HuH-7.5 (cell line): ENCODE measurements at regions not wholly inside any gene's neighbourhood (a gene's known extent, or its start where the extent isn't known, plus 50 kb on each side); places are given as distances from the start of the nearest gene placed in this dataset.

Source experiments
- DNase-seq: peaks from one replicate; pipeline ENCODE4 v3.0.0; 2011; ENCODE audit warnings: low spot score

DNA sequence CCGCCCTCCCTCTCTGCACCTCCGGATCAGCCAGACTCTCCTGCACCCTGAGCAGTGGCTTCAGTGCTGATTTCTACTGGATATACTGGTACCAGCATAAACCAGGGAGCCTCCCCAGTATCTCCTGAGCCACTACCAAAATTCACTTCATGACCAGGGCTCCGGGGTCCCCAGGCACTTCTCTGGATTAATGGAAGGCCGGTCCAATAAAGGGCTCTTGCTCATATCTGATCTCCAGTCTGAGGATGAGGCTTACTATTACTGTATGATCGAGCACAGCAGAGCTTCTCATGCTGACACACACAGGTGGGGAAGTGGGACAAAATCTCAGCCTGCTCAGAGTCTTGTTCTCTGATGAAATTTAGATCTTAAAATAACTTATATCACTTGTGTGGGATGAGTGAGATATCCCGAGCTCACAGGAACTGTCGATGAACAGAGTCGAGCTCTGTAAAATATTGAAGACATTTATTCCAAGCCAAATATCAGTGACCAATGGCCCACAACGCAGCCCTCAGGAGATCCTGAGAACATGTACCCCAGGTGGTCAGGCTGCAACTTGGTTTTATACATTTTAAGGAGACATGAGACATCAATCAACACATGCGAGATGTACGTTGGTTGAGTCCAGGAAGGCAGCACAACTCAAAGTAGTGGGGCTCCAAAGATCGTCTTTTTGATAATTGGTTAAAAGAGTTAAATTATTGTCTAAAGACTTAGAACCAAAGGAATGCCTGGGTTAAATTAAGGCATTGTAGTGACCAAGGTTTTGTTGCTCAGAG is 93.0 kb upstream of the TOP3B start:
- no peak for DNase-seq

DNA sequence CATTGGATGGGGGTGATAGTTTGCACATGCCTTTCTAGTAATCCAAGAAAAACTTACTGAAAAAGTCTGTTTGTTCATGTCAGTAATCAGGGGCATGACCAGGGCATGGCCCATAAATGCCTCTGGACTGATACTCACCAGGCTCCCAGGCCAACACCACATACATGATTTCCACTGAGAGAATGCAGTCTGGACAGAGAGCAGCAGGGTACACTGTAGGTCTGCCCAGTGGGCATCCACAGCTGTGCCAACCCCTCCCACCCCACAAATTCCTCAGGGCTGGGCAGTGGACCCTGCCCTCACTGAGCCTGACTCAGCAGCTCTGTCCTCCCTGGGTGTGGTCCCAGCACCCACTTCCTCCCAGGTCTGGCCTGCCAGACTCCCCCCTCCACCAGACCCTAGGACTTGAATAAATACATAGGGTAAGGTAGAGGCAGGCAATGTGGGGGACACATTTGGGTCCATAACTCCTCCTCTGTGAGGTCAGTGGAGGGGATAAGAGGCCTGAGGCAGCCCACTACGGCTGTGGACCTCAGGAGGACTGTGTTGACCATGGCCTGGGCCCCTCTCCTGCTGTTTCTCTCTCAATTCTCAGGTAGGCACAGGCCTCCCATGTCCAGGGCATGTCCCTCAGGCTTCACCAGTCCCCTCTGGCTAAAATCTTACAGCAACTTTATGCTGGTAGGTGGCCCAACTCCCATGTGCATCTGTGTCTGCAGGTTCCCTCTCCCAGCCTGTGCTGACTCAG is 92.2 kb upstream of the TOP3B start:
- no peak for DNase-seq

DNA sequence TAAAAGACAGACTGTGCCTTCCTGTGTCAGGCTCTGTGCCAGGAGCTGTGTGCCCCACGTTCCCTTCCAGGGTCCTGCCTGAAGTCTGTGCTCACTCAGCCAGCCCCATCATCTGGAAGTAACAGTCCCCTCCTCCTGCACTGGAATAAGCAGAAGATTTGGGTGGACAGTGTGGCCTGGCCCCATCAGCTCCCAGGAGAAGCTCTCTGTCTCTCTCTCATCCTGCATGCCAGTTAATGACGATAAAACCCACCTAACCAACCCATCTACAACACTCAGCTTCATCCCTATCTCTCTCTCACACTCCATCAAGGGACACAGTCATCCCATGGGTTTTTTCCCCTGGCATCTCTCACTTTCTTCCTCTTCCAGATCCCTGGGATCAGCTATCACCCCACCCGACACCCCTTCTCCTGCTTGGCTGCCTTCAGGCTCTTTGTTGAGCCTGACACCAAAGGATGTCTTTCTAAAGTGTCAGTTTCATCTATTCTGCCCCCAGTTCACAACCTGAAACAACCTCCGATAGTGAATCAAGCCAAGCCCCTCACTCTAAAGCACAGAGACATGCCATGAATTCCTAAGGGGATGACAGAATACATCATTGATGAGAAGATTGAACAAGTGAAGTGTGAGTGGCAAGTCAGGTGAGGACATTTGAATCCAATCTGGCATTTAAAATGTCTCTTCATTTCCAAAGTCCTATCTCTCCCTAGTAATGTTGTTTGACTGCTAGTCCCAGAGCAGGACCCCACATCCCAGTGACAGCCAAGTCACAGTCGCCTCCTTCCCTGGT is 91.4 kb upstream of the TOP3B start:
- DNase-seq = no peak

DNA sequence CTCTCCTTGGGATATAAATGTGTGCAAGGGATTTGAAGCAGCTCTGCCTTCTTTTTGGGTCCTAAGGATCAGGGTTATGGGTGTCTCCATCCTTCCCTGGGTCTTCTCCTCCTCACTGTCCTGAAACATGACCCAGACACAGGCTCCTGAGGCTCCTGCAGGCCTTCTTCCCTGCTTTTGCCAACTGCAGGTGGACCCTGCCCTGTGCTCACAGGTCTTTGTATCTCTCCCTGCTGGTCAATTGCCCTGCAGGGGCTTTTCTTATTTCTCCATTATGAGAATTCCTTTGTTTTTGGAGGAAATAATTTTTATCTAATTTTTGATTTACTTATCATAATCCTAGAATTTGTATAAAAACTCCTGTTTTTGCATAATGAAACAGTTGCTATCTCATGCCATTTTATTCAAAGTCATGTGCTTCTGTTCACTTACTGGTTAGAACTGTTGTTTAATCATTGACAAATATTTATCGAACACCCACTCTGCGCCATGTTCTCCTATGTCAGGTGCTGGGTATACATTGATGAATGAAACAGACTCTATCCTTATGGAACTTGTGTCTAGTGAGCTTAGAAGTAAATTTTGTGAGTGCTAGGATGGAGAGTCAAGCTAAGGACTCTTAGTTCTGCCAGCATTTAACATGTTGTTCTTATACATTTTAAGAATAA is 89.7 kb upstream of the TOP3B start:
- no peak for DNase-seq

DNA sequence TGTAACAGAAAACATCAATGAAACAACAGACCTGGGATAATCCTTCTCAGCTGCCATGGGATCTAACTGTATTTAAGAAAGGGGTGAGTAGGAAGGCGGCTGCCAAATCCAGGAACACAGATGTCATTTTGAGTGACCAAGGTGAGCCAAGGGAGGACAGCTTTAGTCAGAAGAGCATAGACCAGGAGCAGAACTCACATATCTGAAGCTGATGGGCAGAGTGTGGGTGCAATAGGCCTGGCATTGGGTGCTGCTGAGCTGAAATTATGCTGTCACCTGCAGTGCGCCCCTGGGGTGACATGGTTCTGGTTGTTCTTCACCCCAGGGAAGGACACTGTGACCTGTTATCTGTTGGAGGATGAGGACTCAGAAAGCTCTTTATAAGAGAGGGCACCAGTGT is 88.9 kb upstream of the TOP3B start:
- no peak for DNase-seq

DNA sequence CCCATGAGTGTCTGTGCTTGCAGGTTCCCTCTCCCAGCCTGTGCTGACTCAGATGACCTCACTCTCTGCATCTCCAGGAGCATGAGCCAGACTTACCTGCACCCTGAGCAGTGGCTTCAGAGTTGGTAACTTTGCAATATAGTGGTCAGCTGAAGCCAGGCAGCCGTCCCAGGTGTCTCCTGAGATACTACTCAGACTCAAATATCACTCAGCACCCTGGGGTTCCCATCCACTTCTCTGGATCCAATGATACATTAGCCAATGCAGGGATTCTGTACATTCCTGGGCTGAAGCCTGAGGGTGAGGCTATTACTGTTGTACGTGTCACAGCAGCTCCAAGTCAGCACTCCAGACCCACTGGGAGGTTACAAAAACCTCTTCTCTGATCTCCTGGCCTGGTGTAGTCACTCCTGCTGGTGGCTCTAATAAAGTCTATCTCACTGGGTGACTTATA is 87.8 kb upstream of the TOP3B start:
- DNase-seq = no peak

DNA sequence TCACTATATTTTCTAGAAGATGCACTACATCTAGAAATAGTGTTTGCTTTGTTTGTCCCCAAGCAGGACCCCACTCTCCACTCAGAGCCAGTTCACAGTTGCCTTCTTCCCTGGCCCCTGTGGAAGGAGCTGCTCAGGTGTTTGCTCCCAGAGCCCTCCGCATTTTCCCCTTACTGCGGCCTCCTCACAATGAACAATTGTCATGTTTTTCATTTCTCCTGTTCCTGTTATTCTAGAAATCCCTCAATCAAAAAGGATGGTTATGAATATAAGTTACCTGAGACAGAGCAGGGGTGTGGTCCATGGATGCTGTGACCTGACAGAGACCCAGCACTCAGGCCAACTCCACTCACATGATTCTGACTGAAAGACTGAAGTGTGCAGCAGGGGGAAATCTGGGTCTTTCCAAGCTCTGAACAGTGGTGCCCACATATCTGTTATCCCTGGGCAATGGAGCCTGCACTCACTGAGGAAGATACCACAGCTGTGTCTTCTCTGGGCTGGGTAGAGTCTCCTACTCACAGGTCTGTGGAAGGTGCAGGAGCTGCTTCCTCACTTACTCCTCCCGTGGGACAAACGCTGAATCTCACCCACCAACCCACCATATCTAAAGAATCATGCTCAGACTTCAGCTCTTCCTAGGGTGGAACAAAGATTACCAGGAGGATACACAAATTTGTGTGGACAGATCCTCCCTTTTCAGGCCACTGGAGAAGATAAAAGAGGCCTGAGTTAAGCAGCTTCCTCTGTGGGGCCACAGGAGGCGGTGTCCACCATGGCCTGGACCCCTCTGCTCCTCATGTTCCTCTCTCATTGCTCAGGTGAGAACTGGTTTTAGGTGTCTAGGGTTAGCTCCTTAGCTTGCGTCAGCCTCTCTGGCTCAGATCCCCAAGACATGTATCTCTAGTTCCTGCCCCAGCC is 87.1 kb upstream of the TOP3B start:
- no peak for DNase-seq

DNA sequence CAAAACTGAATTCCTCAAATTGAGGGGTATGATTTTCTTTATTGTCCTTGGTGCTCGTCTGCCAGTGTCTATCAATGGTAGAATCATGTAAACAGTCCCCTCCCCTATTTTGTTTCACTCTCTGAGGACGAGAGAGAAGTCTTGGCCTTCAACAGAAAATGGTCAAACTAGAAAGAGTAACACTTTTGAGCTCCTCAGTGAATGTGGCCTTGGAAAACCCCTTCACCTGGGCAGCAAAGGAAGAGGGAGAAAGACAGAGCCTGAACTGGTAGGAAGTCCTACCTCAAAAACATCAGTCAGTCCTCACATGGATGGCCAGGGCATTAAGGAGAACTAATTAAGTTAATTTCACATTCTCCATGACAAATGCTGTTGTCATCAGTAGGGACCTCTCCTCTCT is 86.1 kb upstream of the TOP3B start:
- DNase-seq = no peak

DNA sequence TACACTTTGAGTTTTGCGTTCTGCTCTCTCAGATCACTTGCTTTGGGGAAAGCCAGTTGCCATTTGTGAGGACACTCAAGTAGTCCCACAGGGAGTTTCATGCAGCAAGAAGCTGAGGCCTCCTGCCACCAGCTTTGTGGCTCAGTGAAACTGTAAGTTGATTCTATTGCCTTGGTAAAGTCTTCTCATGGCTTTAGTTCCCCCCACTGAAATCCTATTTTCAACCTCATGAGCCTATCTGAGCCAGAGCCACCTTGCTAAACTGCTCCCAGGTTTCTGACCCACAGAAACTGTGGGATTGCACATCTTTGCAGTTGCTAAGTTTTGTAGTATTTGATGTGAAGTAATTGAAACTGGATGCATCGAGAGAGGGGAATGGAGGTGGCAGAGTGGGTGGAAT is 85.4 kb upstream of the TOP3B start:
- no peak for DNase-seq

DNA sequence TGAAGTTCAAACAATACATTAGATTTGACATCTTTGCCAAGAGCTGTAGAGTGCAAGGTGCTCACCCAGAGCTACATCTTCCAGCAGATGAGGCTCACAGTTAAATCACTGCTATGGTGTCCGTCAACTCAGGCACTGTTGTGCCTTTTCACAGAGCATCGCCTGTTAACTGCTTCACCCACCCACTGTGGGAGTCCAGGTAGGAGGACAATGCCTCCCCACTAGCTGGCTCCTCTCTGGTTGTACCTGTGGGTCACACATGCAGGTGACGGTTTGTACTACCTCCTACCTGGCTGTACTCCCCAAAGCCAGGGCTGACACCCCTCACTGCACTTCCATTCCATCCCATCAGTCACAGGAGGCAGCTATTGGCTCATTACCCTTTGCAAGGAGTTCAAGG is 84.6 kb upstream of the TOP3B start:
- no peak for DNase-seq

DNA sequence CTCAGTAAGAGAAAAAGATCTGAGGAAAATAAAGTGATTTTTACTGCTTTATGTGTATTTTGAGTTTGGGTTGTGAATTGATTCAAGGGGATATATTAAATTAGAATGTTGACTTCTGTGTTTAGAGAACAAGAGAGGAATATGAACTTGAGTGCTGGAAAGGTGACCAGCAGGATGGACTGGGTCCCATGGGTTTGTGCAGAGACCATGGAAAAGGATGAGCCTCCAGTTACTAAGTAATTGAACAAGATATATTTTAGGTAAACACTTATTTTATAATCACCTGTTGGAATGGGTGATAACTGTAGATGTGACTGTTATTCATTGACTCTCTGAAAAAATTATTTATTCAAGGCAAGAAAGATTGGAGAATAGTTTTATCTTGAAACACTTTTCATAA is 82.0 kb upstream of the TOP3B start:
- DNase-seq = no peak

DNA sequence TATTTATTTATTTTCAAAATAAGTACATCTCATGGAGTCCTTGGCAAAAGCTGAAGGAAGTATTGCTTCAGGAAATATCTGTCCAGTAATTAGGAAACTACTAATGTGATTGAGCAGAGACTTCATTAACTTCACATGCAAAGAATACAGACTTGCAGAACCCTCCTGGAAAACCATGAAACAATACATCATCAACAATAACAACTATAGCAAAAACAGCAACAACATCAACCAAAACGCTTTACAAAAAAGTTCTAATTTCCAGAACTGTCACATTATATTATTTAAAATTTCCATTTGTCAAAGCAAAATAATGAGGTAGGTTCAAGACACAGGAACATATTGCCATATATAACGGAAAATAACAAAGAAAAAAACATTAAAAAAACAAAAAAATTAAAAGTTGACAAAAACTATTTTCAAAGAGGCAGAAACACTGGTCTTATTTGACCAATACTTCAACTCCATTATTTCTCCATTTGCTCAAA is 79.8 kb upstream of the TOP3B start:
- no peak for DNase-seq

DNA sequence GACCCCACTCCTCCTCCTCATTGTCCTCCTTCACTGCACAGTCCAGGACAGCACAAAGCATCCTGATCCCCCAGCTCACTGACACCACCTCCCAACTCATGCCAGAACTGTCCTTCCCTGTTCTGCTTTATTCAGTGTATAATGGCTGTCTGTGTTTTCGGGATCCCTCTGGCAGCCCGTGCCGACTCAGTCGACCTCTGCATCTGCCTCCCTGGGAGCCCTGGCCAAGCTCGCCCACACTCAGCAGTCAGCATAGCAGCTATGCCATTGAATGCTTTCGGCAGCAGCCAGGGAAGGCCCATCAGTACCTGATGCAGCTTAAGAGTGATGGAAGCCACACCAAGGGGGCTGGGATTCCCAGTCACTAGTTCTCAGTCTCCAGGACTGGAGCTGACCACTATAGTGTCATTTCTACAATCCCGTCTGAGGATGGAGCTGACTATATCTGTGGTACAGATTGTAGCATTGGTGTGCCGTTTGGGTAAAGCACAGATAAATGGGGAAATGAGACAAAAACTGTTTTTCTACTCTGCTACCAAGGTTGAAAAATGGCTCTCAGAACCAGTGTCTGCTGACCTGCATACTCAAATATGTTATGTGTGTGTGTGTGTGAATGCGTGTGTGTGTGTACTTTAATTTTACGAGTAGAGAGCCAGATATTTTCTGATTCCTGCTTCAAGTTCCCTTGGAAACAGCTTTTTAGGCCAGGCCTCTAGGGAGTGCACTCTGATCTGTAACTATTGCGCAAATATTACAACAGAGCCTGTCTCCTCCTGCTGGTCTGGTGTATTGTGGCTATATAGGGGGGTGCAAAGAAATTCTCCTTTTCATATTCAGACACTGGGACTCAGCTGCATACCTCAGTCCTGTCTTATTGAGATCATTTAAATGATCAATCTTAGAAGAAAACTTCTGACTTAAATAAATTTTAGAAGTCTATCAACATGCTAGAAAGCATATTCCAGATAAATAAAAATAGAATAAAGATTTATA is 78.8 kb upstream of the TOP3B start:
- peak; percentile 57 for DNase-seq

DNA sequence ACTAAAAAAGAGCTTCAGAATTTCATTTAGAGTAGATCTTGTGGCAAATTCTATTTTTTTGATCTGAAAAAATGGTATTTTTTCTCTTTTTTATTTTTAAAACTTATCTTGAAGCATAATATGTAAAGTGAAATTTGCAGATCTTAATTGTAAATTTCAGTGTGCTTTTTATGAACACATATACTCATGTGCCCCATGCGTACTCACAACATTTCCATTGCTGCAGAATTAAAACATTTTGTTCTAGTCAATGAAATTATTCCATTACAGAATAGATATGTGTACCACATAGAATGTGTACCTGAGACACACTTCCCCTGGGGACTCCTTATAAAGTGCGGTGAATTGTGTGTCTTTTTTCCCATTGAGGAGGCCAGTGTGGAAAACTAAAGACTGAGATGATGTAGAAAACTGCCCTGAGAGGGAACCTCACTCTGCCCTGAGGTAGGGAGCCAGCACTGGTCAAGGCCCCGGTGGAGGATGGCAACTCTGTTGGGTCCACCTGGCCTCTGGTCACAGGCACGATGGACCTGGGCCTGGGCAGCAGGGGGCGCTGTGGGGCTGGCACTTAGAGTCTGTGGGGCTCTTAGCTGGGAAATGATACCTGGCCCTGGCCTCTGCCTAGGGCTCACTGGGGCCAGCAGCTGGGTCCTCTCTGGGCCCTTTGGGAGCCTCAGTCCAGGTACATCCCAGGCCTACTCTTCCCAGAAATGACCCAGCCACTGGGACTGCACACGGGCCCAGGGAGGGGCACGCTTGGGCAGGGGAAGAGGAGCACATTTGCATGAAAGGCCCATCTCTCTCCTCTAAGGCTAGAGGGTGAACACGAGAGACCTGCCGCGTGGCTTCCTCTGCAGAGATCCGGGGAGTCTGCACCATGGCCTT is 77.9 kb upstream of the TOP3B start:
- DNase-seq = peak; percentile 46

DNA sequence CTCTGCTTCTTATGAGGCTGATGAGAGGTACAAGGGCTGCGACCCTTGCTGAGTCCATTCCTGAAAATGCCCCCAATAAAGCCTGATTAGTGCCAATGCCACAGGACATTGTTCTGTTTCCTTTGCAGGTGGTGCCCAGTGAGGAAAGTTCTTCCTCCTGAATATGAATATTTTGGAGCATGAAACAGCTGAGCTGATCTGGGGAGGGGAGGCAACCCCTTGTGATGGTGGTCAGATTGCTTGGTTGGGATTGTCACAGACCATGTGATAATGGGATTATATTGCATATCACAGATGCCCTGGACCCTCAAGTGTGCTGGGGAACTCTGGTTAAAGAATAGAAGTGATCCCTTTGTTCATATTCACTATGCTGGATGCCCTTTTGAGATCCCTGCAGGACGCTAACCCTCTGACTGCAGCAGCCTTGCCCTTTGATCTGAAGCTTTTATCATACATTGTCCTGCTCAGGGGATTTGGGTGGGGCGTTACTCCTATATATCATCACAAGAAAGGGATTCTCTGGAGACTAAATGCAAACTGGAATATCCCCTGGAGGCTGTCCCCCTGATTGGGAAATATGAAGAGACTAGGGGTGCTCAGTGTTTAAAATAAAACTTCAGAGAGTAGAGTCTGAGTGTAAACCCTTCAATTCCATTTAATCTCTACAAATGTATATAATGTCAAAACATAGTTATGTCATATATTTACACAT is 76.9 kb upstream of the TOP3B start:
- DNase-seq = no peak

DNA sequence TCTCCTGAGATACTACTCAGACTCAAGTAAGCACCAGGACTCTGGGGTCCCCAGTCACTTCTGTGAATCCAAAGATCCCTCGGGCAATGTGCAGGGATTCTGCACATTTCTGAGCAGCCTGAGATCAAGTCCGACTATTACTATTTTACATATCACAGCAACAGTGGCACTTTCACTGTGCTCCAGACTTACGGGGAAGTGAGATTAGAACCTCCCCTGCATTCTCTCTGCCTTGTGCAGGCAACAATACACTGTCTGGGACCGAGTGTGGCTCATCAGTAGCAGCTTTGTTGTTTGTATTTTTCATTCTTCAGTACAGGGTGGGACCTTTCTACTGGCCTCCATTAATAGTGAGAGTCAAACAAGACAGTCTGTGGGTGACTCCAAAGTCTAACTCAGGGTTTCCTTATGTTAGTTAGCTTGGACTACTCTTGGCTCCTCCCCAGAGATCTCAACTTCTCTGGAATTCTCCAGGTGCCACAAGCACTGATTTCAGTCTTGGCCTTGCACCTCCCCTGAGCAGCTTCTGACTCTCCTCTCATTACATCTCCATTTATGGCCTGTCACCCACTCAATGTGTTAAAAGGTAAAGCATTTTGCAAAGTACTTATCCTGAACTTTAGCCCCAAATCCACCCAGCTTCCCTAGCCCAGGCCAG is 76.2 kb upstream of the TOP3B start:
- DNase-seq = no peak

DNA sequence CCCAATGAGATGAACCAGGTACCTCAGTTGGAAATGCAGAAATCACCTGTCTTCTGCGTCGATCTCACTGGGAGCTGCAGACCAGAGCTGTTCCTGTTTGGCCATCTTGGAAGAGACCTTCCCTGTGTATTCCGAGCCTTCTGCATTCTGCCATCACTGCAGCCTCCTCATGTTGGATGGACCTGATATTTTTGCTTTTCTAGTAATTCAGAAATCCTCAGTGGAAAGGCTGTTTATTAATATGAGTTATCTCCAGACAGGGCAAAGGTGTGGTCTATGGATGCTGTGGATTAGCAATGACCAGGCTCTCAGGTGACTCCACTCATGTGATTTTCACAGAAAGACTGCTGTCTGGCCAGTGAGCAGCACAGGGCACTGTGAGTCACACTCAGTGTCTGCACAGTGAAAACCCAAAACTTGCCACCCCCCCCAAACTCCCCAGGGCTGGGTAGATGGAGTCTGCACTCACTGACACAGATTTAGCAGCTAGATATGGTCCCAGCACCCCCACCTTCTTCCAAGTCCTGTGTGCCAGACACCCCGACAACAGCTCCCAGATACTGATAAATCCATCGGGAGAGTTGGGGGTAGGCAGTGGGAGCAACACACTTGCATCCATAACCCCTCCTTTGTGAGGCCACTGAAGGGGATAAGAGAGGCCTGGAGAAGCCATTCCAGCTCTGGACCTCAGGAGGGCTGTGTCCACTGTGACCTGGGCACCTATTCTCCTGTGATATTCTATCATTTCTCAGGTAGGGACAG is 75.2 kb upstream of the TOP3B start:
- DNase-seq = no peak
